ENCODE measurements at regions not wholly inside any gene's neighbourhood (a gene's known extent, or its start where the extent isn't known, plus 50 kb on each side); places are given as distances from the start of the nearest gene placed in this dataset.

DNA sequence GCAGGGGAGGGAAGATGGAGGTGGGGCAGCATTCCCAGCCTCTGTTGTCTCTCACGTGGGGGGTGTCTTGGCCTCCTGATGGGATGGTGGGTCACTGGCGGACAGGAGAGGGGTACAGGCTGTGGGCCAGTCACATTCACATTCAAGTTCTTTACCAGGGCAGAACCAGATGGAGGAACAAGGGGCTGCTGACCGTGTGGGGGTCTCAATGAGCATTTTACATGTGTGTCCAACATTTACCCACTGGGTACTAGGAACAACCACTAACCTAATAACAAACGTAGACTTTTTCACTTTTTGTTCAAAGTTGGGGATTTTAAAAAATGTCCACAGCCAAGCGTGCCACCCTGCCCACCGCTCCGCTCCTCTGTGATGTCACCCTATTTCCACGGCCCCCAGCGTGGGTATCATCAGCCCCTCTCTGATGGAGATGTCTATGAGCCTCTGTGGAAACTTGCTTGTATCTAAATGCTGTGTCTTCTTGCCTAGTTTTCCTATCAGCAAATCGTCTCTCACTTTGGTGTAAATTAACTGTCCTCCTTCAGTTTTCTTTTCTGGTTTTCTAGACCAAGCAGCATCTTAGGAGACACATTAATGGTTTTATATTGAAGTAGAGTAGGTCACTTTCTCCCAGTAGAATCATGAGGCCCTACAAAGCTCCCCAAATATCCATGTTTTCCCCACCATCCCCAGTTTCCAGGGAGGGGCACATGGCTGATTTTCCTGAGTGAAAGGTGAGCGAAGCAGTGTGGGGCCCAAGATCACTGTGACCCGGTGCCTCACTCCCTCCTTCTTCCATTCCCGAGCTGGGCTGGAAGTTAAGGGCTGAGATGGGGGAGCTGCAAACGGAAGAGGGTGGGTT is 936.7 kb downstream of the BRD1 start:
- TF ChIP-seq, protein P1, sequence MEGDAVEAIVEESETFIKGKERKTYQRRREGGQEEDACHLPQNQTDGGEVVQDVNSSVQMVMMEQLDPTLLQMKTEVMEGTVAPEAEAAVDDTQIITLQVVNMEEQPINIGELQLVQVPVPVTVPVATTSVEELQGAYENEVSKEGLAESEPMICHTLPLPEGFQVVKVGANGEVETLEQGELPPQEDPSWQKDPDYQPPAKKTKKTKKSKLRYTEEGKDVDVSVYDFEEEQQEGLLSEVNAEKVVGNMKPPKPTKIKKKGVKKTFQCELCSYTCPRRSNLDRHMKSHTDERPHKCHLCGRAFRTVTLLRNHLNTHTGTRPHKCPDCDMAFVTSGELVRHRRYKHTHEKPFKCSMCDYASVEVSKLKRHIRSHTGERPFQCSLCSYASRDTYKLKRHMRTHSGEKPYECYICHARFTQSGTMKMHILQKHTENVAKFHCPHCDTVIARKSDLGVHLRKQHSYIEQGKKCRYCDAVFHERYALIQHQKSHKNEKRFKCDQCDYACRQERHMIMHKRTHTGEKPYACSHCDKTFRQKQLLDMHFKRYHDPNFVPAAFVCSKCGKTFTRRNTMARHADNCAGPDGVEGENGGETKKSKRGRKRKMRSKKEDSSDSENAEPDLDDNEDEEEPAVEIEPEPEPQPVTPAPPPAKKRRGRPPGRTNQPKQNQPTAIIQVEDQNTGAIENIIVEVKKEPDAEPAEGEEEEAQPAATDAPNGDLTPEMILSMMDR (IDR thresholded peaks at IDR 0.05; ENCODE audit: extremely low read depth, missing control alignments) = no peak
- DNase-seq (ENCODE audit: low spot score) = no peak

DNA sequence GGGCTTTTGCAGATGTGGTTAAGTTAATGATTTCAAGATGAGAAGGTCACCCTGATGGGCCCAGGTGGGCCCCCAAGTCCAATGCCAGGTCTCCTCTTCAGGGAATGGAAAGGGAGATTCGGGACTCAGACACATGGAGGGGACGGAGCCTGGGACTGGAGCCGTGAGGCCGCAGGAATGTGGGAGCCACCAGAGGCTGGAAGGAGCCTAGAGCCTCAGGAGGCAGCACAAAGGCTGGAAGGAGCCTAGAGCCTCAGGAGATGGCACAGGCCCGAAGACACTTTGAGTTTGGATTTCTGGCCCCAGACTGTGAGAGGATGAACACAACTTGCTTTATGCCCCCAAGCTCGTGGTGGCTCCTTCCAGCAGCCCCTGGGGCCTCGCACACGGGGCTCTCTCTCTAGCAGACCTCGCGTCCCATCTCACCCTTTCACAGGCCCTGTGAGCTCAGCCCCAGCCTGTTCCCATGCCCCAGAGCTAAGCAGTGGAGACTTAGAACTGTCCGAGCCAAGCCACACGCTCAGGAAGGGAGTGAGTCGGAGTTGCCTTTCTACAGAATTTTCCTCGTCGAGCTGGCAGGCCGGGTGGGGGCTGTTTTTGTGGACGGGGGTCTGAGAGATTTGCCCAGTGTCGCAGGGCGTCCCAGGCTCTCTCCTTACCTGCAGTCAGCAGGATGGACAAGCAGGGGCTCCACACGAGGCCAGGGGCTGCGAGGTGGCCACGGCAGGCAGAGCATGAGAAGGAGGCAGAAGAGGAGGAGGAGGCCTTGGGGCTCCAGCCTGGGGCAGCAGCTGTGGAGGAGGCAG is 937.6 kb downstream of the BRD1 start:
- TF ChIP-seq, protein P1 (IDR thresholded peaks at IDR 0.05; ENCODE audit: extremely low read depth, missing control alignments) = no peak
- no peak for DNase-seq (ENCODE audit: low spot score)

DNA sequence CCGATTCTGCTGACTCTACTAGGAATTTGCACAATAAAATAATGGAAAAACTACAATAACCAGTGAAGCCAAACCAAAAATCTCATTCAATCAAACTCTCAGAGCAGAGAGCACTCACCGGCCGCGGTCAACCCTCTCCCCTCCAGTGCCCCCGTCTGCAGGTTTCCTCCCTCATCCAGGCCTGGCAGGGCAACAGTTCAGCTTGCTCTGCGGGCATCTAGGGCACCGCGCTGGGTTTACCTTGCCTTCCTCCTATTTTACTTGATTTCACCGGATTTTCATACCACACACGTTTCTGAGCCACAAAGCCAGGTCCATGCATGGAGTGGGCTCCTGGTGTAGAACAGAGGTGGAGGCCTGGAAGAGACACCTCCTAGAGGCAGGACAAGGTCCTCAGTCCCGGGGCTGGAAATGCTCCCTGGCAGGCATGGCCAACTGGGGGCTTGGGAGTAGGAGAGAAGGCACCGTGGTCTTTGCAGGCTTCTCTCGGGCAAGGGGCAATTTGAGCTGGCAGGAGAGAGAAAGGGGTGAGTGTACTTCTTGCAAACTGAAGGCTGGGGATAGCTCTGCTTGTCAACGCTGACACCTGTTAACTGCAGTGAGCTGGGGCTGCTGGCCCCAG is 938.4 kb downstream of the BRD1 start:
- TF ChIP-seq, protein P1 (IDR thresholded peaks at IDR 0.05; ENCODE audit: extremely low read depth, missing control alignments) = no peak
- DNase-seq (ENCODE audit: low spot score) = no peak

DNA sequence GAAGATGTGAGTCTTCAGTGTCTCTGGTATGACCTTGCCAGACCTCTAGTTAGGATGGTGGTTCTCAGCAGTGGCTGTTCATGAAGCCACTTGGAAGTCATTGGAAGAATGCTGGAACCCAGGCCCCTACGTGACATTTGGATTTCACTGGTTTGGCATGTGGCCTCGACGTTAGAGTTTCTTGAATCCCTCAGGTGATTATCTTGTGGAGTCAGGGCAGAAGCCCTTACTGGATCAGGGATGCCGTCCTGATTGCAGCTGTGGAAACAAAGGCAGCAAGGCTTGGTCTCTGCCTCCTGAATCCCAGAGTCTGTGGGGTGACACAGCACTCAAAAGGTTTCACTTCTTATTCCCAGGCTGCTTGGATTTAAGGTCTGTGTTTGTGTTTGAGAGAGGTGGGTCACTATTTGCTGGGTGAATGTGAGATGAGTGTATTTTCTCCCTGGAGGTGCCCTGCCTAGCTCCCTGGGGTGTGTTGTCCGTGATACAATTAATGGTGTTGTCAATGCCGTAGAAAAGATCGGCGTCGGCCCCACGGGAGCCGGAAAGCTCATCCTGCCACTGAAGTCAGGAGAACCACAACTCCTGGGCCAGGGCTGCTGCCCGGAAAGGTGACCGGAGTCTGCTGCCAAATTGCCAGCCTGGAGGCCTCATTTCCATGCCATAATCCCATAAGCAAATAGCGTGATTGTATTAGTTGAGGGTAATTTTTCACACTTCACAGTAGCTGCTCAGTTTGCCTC is 939.0 kb downstream of the BRD1 start:
- no peak for DNase-seq (ENCODE audit: low spot score)
- TF ChIP-seq, protein P1 (IDR thresholded peaks at IDR 0.05; ENCODE audit: extremely low read depth, missing control alignments) = no peak

DNA sequence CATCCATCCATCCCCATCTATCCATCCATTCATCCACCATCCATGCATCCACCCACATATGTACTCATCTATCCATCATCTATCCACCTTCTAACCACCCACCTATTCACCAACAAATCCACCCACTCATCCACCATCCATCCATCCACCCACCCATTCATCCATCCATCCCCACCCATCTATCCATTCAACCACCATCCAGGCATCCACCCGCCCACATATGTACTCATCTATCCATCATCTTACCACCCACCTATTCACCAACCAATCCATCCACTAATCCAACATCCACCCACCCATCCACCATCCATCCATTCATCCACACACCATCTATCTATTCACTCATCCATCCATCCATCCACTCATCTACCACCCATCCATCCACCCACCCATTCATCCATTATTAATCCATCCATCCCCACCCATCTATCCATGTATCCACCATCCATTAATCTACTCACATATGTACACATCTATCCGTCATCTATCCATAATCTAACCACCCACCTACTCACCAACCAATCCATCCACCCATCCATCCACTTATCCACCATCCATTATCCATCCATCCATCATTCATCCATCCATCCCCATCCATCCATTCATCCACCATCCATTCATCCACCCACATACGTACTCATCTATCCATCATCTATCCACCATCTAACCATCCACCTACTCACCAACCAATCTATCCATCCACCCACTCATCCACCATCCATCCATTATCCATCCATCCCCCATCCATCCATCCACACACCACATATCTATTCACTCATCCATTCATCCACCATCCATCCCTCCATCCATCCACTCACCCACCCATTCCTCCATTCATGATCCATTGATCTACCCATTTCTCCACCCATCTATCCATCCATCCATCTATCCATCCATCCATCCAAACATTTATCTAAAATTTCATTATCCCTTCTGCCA is 940.0 kb downstream of the BRD1 start:
- no peak for DNase-seq (ENCODE audit: low spot score)
- TF ChIP-seq, protein P1 (IDR thresholded peaks at IDR 0.05; ENCODE audit: extremely low read depth, missing control alignments) = no peak

Measured in GM20000 (cell line).